Endothelial cell of umbilical vein (primary cell): ENCODE measurements at regions not wholly inside any gene's neighbourhood (a gene's known extent, or its start where the extent isn't known, plus 50 kb on each side); places are given as distances from the start of the nearest gene placed in this dataset.

Experiments
- BruUV-seq: library from RNA; stranded (reverse); fragments of 400-500 nt; replicated peaks from 2 replicates; lab custom pipeline; 2021; lab: Mats Ljungman, UMichigan
- CTCF ChIA-PET: fragments of 300-600, 350-600 bp; sonication (Branson Sonifier 250); formaldehyde crosslinking; loops from one replicate; lab custom pipeline; 2021; ENCODE audit warnings: antibody characterized with exemption, inconsistent platforms; lab: Charles Lee
- POLR2A ChIA-PET: fragments of 300-600, 350-600 bp; sonication (Branson Sonifier 250); formaldehyde crosslinking; loops from one replicate; lab custom pipeline; 2021; ENCODE audit warnings: antibody characterized with exemption, inconsistent platforms; lab: Charles Lee
- DNase-seq: peaks from one replicate; pipeline ENCODE4 v3.0.0-alpha.2; 2011; ENCODE audit warnings: low read depth, low spot score
- FAIRE-seq: peaks from 2 replicates; lab custom pipeline; 2011; peaks lifted over from hg19 to GRCh38; lab: Jason Lieb, UNC
- H2AFZ ChIP-seq: 2 replicates; pipeline ENCODE4 v1.6.0; 2012; ENCODE audit warnings: low read depth, low read length, control low read depth, inconsistent platforms
- H3K27ac ChIP-seq: 2 replicates; pipeline ENCODE4 v1.5.1; 2011; ENCODE audit warnings: low read depth, mild to moderate bottlenecking, control low read depth, low read length, moderate library complexity; ENCODE audit not compliant: insufficient read depth
- H3K27me3 ChIP-seq, 2 experiments: 2 replicates each; pipeline versions ENCODE4 v1.6.0 to v1.6.1; 2011; ENCODE audit warnings: low read length in 2 of 2, mixed read lengths in 1 of 2; ENCODE audit not compliant: control insufficient read depth in 2 of 2, insufficient read depth in 2 of 2
- H3K36me3 ChIP-seq, 2 experiments: 2 replicates in 1 of 2; 3 replicates in 1 of 2; pipeline ENCODE4 v1.5.1; 2011; ENCODE audit warnings: low read length in 2 of 2, mild to moderate bottlenecking in 1 of 2, moderate library complexity in 1 of 2; ENCODE audit not compliant: control insufficient read depth in 2 of 2, insufficient read depth in 2 of 2; ENCODE audit errors: extremely low read depth in 1 of 2
- H3K4me1 ChIP-seq: 3 replicates; pipeline ENCODE4 v1.5.1; 2011; ENCODE audit warnings: mild to moderate bottlenecking, low read length; ENCODE audit not compliant: control insufficient read depth, insufficient read depth; ENCODE audit errors: extremely low read depth
- H3K4me2 ChIP-seq: 2 replicates; pipeline ENCODE4 v1.6.1; 2011; ENCODE audit warnings: low read length, control low read depth, mixed read lengths; ENCODE audit not compliant: insufficient read depth
- H3K4me3 ChIP-seq, 3 experiments: fragments of 200-600 bp in 1 of 3; sonication (generic), shearing (Covaris generic) in 1 of 3; replicated peaks in 1 of 3; 2 replicates each; pipeline ENCODE4 v1.5.1; 2011 to 2016; ENCODE audit warnings: control low read depth in 3 of 3, low read length in 3 of 3, mild to moderate bottlenecking in 2 of 3, inconsistent platforms in 1 of 3, low read depth in 1 of 3, moderate library complexity in 1 of 3; ENCODE audit not compliant: insufficient read depth in 1 of 3
- H3K79me2 ChIP-seq: 2 replicates; pipeline ENCODE4 v1.6.0; 2012; ENCODE audit warnings: low read length, inconsistent platforms; ENCODE audit not compliant: control insufficient read depth, insufficient read depth
- H3K9ac ChIP-seq: replicated peaks from 2 replicates; pipeline ENCODE3; 2011; ENCODE audit warnings: low read length, control low read depth; ENCODE audit not compliant: insufficient read depth; ENCODE audit errors: extremely low read depth
- H3K9me1 ChIP-seq: replicated peaks from 3 replicates; pipeline ENCODE4 v1.6.0; 2011; ENCODE audit warnings: mild to moderate bottlenecking, low read length; ENCODE audit not compliant: control insufficient read depth, insufficient read depth; ENCODE audit errors: extremely low read depth
- H3K9me3 ChIP-seq: replicated peaks from 2 replicates; pipeline ENCODE4 v1.5.1; 2012; ENCODE audit warnings: low read length, inconsistent platforms; ENCODE audit not compliant: control insufficient read depth, insufficient read depth
- H4K20me1 ChIP-seq: replicated peaks from 2 replicates; pipeline ENCODE3; 2011; ENCODE audit warnings: mild to moderate bottlenecking, low read length; ENCODE audit not compliant: control insufficient read depth, insufficient read depth; ENCODE audit errors: extremely low read depth
- CTCF ChIP-seq, 2 donors: IDR thresholded peaks; 1 replicate in 1 of 2; 2 replicates in 1 of 2; pipeline ENCODE4 v1.5.1; 2011; ENCODE audit warnings: low read length in 2 of 2, mild to moderate bottlenecking in 2 of 2, moderate library complexity in 2 of 2, control low read depth in 1 of 2, inconsistent platforms in 1 of 2, low read depth in 1 of 2; ENCODE audit not compliant: insufficient read depth in 1 of 2; ENCODE audit errors: extremely low read depth in 1 of 2
- FOS ChIP-seq: IDR thresholded peaks from 2 replicates; pipeline ENCODE4 v1.6.1; 2011; ENCODE audit warnings: mild to moderate bottlenecking, low read length, moderate library complexity, borderline replicate concordance; ENCODE audit not compliant: insufficient read depth
- JUN ChIP-seq: IDR thresholded peaks from 2 replicates; pipeline ENCODE4 v1.6.1; 2011; ENCODE audit warnings: borderline replicate concordance, low read depth; ENCODE audit not compliant: insufficient read length, insufficient read depth
- MAX ChIP-seq: IDR thresholded peaks from 2 replicates; pipeline ENCODE4 v1.6.1; 2011; ENCODE audit not compliant: insufficient read depth, insufficient read length
- MYC ChIP-seq: IDR thresholded peaks from one replicate; pipeline ENCODE4 v1.6.1; 2011; ENCODE audit warnings: mild to moderate bottlenecking, low read depth, low read length
- POLR2A ChIP-seq: IDR thresholded peaks from 2 replicates; pipeline ENCODE4 v1.6.1; 2012; ENCODE audit warnings: low read depth, mild to moderate bottlenecking, control low read depth, low read length
- POLR2AphosphoS5 ChIP-seq: IDR thresholded peaks from 2 replicates; pipeline ENCODE4 v1.6.1; 2012; ENCODE audit warnings: low read depth, mild to moderate bottlenecking, control low read depth, low read length, moderate library complexity; ENCODE audit not compliant: insufficient read depth
- dilution Hi-C: fragments of 300-500 bp; cut with MboI; formaldehyde crosslinking; loops from one replicate; pipeline ENCODE4 v1.15.0; 2019; ENCODE audit warnings: low sequenced_read_pairs; ENCODE audit not compliant: extremely low pct_ligation_motif_present
- intact Hi-C: fragments of 100-400 bp; cut with micrococcal nuclease; formaldehyde crosslinking; loops from one replicate; pipeline ENCODE4 v1.10.0; 2022

GRCh38 chr16:17949982-17950250 lies 386.6 kb downstream of the NPIPA8 start:
- no peaks in the 10 kb centered on the region for H4K20me1 ChIP-seq
- H3K9ac ChIP-seq = no peak overlapping the region
- H3K4me2 ChIP-seq = no peak overlapping the region
- no peaks in the 10 kb centered on the region for H3K27me3 ChIP-seq
- dilution Hi-C loops (no loop called here), intact Hi-C loops (no loop called here)
- DNase-seq (no peak), FAIRE-seq (no peak)
- H3K9me1 ChIP-seq = no peaks in the 10 kb centered on the region
- no peaks in the 10 kb centered on the region for H3K36me3 ChIP-seq
- TF ChIP-seq POLR2A (no peak), FOS (no peak), MAX (no peak), MYC (no peak), CTCF (IDR thresholded peaks at IDR 0.05; ENCODE audit: extremely low read depth in 1 of 2, insufficient read depth in 1 of 2, low read depth in 1 of 2, low read length in 2 of 2) (no peak)
- ChIA-PET CTCF (no interaction called here), POLR2A (no interaction called here)
- no peak overlapping the region for H3K27ac ChIP-seq
- no peaks in the 10 kb centered on the region for H3K9me3 ChIP-seq
- H3K4me1 ChIP-seq = no peaks in the 10 kb centered on the region
- no peak overlapping the region for H3K4me3 ChIP-seq
- no TSS peak for BruUV-seq
- H3K79me2 ChIP-seq = no peaks in the 10 kb centered on the region
- no peak overlapping the region for H2AFZ ChIP-seq

- Histone ChIP-seq H3K27ac (no peak overlapping the region), H3K4me3 (no peak overlapping the region), H3K9me3 (no peaks in the 10 kb centered on the region), H3K27me3 (no peaks in the 10 kb centered on the region), H3K4me2 (no peak overlapping the region), H2AFZ (no peak overlapping the region), H3K36me3 (no peaks in the 10 kb centered on the region), H3K9ac (no peak overlapping the region), H3K79me2 (no peaks in the 10 kb centered on the region), H4K20me1 (no peaks in the 10 kb centered on the region), H3K4me1 (no peaks in the 10 kb centered on the region), H3K9me1 (no peaks in the 10 kb centered on the region)
- intact Hi-C loops (no loop called here), dilution Hi-C loops (no loop called here)
- FAIRE-seq = no peak
- CTCF ChIA-PET = no interaction called here
- DNase-seq = no peak
- no peak for TF ChIP-seq MYC
- TF ChIP-seq MAX = no peak
- no peak for TF ChIP-seq POLR2AphosphoS5
- no peak for TF ChIP-seq JUN
- TF ChIP-seq POLR2A = no peak
- no TSS peak for BruUV-seq
- POLR2A ChIA-PET = no interaction called here
Measured at GRCh38 chr16:17949141-17949981, 387.2 kb downstream of the NPIPA8 start.
